AG09309 (cell line): ENCODE measurements at regions not wholly inside any gene's neighbourhood (a gene's known extent, or its start where the extent isn't known, plus 50 kb on each side); places are given as distances from the start of the nearest gene placed in this dataset.
"Not testable (repeated sequence)": the region's sequence is repeated elsewhere in the genome, so short reads cannot be mapped to it uniquely, and the experiment has no call there.

Experiments used
- DNase-seq: peaks from one replicate; pipeline ENCODE4 v3.0.0-alpha.2; 2010; ENCODE audit warnings: low read depth
- H3K4me3 ChIP-seq: 2 replicates; pipeline ENCODE4 v1.5.1; 2011; ENCODE audit warnings: mild to moderate bottlenecking, low read depth, low read length, moderate library complexity; ENCODE audit not compliant: control insufficient read depth
- TF ChIP-seq, protein P1 (sequence below): IDR thresholded peaks from 2 replicates; pipeline ENCODE4 v1.5.1; 2011; ENCODE audit warnings: mild to moderate bottlenecking, low read depth, low read length, inconsistent platforms; ENCODE audit not compliant: insufficient read depth, control insufficient read depth; ENCODE audit errors: missing control alignments

DNA sequence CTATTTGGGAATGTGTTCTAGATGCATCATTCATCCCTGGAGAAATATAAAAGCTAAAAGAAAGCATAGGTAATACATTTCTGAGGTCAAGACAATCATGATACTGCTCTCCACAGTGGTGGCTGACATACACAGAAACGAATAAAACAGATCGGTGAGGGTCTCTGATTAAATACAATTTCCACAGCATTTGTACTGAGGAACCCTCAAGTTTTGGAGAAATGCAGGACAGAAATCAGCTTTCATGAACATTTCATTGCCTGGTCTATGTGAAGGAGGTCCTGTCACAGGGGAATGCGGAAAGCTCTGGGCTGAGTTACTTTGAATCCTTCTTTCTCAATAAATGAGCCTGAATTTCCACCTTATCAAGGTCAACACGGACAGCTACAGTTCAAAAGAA lies 67.9 kb upstream of the ITGB1 start:
- no peak overlapping the region for H3K4me3 ChIP-seq
- no peak for DNase-seq
- TF ChIP-seq, protein P1, sequence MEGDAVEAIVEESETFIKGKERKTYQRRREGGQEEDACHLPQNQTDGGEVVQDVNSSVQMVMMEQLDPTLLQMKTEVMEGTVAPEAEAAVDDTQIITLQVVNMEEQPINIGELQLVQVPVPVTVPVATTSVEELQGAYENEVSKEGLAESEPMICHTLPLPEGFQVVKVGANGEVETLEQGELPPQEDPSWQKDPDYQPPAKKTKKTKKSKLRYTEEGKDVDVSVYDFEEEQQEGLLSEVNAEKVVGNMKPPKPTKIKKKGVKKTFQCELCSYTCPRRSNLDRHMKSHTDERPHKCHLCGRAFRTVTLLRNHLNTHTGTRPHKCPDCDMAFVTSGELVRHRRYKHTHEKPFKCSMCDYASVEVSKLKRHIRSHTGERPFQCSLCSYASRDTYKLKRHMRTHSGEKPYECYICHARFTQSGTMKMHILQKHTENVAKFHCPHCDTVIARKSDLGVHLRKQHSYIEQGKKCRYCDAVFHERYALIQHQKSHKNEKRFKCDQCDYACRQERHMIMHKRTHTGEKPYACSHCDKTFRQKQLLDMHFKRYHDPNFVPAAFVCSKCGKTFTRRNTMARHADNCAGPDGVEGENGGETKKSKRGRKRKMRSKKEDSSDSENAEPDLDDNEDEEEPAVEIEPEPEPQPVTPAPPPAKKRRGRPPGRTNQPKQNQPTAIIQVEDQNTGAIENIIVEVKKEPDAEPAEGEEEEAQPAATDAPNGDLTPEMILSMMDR, result no peak

DNA sequence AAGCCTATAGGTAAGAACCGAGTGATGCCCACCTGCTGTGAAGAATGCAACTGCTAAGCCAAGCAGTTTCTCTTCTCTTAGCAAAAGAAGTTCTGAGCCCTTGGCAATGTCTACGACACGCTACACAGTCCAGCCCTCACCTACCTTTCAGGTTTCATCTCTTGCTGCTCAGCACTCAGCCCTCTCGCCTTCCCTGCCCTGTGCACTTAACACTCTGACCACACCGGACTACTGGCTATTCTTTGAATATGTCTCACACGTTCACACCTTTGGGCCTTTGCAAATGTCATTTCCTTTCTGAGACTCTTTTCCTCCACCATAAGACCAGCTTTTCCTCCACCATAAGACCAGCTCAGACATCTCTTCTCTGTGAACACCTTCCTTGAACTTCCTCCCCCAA lies 67.0 kb upstream of the ITGB1 start:
- H3K4me3 ChIP-seq, result no peak overlapping the region
- TF ChIP-seq, protein P1, result no peak
- no peak for DNase-seq

DNA sequence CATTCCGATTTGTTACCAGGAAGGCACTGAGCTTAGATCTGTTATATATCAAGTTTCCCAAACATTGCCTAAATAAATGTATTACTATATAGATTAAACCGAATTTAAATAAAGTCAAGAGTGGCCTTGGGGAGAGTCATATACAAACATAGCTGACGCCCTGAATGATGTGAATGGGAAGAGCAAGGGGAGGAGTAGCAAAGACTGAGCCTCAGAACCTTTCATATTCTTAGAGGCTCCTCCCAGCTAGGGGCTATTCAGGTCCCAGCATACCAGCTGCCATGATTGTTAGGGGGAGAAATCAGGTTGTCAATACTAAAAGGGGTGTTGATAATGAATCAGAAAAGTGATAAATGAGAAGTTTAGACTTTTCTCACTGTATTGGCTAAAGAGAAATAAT lies 64.7 kb upstream of the ITGB1 start:
- TF ChIP-seq, protein P1, result no peak
- H3K4me3 ChIP-seq, result no peak overlapping the region

DNA sequence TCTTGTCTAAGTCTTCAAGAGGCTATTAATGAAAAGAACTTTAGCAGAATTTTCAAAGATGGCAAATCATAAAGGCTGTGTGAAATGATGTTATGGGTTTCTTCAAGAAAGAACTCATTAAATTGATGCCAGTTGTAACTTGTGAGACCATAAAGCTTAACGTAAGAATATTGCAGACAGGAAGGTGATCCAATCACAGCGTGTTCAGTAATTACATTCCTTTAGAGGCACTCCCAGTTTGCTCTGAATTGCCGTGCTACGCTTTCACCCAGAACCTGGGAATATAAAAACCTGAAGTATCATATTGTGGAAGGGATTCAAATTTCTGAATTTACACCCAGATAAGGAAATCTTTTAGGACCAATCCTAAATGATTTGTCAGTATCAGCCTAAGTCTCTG lies 64.1 kb upstream of the ITGB1 start:
- H3K4me3 ChIP-seq, result no peak overlapping the region
- no peak for DNase-seq
- TF ChIP-seq, protein P1, result no peak

More for the DNA sequence above, 64.7 kb upstream of the ITGB1 start:
- DNase-seq, result no peak

DNA sequence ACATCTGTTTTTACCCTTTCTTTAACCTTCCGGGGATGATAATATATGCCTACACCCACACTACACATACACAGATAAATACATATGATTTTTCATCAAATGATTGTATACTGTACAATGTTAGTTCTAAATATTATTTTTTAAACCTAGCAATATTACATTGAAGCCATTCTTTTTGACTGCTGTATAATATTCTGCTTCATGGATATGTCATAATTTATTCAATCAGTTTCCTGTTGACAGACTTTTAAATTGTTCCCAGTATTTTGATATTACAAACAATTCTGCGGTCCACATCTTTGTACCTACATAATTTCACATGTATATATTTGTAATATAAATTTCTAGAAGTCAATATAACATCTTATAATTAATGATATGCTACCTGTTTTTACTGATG lies 59.0 kb upstream of the ITGB1 start:
- TF ChIP-seq, protein P1, result no peak
- no peak overlapping the region for H3K4me3 ChIP-seq
- no peak for DNase-seq

DNA sequence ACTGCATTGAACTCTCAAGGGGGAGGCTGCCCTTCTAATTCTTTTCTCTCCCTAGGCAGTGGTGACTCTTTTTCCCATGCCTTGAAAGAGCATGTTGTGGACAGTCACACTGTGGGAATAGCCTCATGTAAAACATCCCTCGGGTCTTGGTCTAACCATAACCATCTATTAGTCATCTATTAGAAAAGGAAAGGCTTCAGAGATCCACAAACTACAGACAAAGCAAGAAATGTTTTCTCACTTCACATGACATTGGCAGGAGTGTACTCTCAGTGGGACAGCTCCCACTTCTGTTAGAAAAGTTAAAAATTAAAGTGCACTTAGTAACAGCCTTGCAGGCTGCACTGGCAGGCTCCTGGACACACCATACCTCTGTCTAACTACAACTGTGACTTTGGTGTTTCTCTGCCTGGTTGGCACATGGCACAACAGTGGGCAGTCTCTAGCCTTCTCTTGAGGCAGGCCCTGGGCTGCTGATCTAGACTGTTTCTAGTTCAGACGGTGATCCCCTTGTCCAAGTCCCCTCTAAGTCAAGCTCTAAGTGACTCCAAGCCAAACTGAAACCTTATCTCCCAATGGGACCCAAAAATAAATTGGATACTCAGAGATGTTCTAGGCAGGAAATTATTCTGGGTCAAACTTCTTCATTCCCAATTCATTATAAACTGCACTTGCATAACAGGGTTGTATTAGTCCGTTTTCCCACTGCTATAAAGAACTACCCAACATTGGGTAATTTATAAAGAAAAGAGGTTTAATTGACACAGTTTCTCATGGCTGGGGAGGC lies 57.9 kb upstream of the ITGB1 start:
- H3K4me3 ChIP-seq, result no peak overlapping the region
- TF ChIP-seq, protein P1, result no peak
- no peak for DNase-seq

DNA sequence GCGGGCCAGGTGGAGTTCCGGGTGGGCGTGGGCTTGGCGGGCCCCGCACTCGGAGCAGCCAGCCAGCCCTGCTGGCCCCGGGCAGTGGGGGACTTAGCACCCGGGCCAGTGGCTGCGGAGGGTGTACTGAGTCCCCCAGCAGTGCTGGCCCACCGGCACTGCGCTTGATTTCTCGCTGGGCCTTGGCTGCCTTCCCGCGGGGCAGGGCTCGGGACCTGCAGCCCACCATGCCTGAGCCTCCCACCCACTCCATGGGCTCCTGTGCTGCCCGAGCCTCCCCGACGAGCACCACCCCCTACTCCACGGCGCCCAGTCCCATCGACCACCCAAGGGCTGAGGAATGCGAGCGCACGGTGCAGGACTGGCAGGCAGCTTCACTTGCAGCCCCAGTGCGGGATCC lies 55.3 kb upstream of the ITGB1 start:
- DNase-seq, H3K4me3 ChIP-seq: not testable (repeated sequence)
